WI38 (cell line): ENCODE measurements at regions not wholly inside any gene's neighbourhood (a gene's known extent, or its start where the extent isn't known, plus 50 kb on each side); places are given as distances from the start of the nearest gene placed in this dataset.

Experiments
- H3K4me3 ChIP-seq: 2 replicates; pipeline ENCODE4 v1.5.1; 2011; ENCODE audit warnings: low read depth, mild to moderate bottlenecking, control low read depth, low read length
- CTCF ChIP-seq: IDR thresholded peaks from 2 replicates; pipeline ENCODE4 v1.5.1; 2012; ENCODE audit warnings: low read depth, mild to moderate bottlenecking, control low read depth, low read length

- no peak overlapping the region for H3K4me3 ChIP-seq
- TF ChIP-seq CTCF = no peak
Observed at GRCh38 chr12:60070552-60070951, 474.7 kb downstream of the SLC16A7 start.

GRCh38 chr12:60071759-60072191 lies 475.9 kb downstream of the SLC16A7 start:
- no peak overlapping the region for H3K4me3 ChIP-seq
- no peak for TF ChIP-seq CTCF

GRCh38 chr12:60072911-60073310 lies 477.1 kb downstream of the SLC16A7 start:
- H3K4me3 ChIP-seq = no peak overlapping the region
- TF ChIP-seq CTCF = no peak

GRCh38 chr12:60075091-60075490 lies 479.3 kb downstream of the SLC16A7 start:
- H3K4me3 ChIP-seq = no peak overlapping the region
- TF ChIP-seq CTCF = no peak

GRCh38 chr12:60078026-60078425 lies 482.2 kb downstream of the SLC16A7 start:
- no peak overlapping the region for H3K4me3 ChIP-seq
- TF ChIP-seq CTCF = no peak

- H3K4me3 ChIP-seq = no peak overlapping the region
- TF ChIP-seq CTCF = no peak
Observed at GRCh38 chr12:60093428-60093827, 497.6 kb downstream of the SLC16A7 start.

- no peak overlapping the region for H3K4me3 ChIP-seq
- no peak for TF ChIP-seq CTCF
Observed at GRCh38 chr12:60094436-60094835, 498.6 kb downstream of the SLC16A7 start.
